Fibroblast of skin of right biceps (primary cell): ENCODE measurements at regions not wholly inside any gene's neighbourhood (a gene's known extent, or its start where the extent isn't known, plus 50 kb on each side); places are given as distances from the start of the nearest gene placed in this dataset.
"Not testable (repeated sequence)": the region's sequence is repeated elsewhere in the genome, so short reads cannot be mapped to it uniquely, and the experiment has no call there.

Experiments used
- DNase-seq: peaks from one replicate; pipeline ENCODE4 v3.0.0-alpha.2; 2013

DNA sequence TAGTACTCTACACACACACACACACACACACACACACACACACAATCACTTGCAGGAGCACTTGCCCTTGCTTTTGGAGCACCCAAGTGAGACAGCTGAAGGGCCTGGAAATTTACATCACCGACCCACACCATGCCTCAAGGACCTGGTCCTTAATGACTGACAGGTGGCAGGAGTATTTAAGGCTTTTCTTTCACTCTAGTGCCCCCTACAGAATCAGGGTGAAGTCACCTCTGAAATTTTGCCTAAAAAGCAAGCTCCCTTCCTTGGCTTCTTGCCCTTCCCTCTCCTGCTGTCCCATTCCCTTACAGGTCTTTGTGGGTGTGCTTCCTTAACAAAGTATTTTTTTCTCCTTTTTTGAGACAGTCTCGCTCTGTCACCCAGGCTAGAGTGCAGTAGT is 353.5 kb upstream of the IRAK1BP1 start:
- no peak for DNase-seq

DNA sequence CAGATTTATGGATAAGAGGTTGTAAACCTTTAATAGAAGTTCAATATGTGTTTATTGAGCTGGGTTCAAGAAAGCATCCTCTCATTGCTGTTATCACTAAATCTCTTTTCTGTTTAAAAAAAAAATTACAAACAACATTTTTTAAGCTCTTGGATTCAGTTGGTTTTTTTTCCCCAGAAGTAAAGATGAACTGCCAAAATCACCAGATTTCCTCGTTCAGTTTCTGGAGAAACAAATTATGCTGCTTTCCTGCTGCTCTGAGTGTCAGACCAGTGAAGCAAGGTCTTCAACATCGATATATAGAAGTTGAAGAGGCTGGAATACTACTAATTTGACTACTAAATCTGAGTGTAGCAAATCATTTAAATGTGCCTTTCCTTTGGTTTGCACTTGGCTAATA is 352.1 kb upstream of the IRAK1BP1 start:
- DNase-seq = no peak

DNA sequence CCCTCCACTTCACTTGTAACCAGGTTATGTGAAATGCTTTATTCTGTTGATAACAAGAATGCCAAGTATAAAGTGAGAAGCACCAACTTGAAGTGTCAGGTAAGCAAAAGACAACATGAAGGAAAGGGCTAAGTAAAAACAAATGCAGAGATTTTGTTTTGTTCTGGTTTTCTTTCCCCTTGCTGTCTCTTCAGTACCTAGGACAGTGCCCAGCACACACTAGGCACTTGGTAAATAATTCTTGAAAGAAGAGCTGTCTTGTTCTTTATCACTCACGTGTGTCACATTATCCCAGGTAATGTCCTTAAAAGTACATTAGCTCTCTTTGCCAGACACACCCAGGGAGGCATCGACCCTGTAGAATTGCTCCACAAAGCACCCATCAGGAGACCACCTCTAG is 350.0 kb upstream of the IRAK1BP1 start:
- no peak for DNase-seq

DNA sequence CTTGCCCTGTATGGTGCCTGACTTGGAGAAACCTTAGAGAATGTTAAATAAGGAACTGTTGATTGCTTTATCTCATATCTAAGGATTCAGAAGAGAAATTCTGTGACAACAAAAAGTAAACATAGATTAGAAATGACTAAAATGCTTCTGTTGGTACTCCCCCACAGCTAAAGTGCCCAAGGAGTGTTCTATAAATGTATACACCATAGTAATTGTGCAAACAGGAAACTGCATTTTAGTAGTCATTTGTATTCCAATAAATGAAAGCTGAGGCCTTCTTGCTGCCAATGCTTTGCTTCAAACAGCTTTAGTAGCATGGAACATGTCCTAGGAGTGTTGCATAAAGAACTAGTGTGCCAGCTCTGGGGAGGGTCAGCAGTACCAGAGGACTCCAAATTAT is 343.7 kb upstream of the IRAK1BP1 start:
- DNase-seq = no peak

DNA sequence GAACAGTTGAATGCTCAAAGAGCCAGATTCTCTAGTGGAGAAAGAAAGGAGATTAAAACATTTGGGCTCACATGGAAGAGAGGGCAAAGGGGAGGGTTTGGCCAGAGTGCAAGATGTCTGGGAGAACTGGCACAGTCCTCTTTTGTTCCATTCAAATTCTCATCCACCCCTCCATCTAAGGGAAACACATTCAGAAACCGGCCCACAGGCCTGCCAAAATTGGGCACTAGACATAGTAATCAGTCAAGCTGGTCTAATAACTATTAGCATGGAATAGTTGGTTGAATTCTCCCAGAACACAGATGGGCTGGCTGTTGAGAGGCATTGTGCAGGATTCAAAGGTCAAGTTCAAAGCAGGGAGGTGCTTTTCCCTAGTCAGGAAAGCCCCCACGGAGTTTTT is 341.4 kb upstream of the IRAK1BP1 start:
- no peak for DNase-seq

DNA sequence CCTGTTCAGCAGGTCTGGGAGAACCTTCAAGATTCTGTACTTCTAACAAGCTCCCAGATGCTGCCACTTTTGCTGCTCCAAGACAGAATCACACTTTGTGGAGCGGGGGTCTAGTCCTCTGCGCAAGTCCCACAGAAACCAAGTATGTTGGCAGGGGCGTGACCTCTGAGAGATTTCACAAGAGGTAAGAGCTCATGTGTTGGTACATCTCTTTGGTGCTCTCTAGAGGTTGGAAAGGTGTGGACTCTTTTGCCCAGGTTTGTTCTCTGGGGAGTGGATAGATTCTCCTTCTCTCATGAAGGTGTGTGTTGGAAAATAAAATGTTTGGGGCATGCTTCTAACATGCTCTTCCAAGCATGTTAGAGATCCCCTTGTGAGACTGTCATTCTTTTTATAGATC is 340.9 kb upstream of the IRAK1BP1 start:
- no peak for DNase-seq

DNA sequence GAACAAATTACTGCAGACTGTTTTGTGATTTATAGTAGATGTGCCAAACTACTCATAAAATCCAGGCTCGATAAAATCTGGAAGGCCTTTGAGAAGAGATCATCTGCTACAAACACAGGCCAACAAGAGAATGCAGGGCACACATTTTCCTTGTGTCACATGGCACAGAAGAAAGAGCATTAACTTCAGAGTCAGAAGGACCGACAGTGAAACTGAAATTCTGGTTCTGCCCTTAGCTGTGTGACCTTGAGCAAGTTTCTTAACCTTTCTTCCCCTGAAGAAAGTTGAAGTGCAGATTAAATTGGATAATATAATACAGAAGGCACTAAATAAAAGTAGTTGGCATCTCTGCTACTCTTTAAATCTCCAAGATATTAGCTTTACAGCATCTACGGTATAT is 338.4 kb upstream of the IRAK1BP1 start:
- DNase-seq = no peak

DNA sequence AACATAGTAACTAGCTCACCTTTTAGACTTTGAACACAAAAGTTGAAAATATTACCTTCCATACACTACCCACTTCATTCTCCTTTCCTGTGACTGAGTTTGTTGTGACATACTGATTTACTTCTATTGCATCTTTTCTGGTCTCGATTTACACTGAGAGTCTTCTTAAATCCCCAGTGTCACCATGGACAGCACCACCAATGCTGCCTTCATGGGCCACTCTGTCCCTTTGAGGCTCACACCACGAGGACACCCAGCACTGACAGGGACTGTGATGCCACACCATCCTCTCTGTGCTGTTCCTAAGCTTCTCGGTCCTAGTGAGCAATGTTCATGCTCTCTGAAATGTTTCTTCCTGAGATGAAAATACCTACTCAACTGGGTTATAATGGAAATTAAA is 337.1 kb upstream of the IRAK1BP1 start:
- DNase-seq = no peak

DNA sequence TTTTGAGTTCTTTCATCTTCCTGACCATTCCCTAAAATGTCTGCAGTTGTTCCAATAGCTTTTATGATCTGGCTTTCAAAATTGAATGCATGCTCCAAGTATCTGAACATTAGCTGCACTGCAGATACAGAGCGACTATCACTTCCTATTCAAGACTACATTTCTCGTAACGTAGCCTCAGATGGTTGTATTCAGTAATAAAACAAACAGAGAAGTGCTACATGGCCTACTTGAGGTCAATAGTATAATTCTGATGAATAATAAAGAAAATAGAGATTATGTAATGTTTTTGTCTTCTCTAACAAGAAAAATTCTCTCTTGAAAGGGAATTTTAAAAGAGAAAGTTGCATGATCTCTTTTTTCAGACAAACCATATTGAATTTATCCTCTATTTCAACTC is 333.9 kb upstream of the IRAK1BP1 start:
- DNase-seq = peak; percentile 9

DNA sequence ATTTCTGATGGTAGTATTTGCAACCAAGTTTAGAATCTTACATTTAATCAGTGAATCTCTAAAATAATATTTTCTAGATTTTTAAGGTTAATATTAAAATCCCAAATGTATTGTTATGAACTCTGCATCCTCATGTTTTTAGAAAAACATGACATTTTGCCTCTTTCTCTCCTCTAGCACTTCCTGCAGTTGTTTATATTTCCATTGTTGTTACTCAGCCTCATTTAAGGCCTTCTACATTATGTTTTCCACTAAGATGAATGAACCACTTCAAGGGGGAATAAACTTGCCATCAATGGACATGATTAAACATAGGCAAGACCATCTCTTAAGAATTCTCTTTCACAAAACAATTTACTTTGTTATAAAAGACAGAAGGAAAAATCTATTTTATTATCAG is 333.5 kb upstream of the IRAK1BP1 start:
- DNase-seq = no peak

DNA sequence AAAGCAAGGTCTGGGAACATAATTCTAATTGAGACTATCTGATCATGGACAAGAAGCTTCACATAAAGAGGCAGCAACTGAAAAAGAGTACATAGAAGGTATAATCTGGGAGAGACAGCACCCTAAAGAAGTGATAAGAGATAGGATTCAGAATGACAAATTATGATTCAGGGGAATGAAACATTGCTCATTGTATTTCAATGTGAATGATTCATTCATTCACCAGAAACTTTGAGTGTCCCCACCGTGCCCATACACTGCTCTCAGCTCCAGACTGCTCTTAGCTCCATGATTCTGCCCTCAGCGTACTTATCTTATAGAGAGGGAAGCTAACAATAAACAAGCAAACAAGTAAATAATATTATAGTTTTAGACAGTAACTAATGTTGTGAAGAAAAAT is 329.3 kb upstream of the IRAK1BP1 start:
- DNase-seq = peak; percentile 52

DNA sequence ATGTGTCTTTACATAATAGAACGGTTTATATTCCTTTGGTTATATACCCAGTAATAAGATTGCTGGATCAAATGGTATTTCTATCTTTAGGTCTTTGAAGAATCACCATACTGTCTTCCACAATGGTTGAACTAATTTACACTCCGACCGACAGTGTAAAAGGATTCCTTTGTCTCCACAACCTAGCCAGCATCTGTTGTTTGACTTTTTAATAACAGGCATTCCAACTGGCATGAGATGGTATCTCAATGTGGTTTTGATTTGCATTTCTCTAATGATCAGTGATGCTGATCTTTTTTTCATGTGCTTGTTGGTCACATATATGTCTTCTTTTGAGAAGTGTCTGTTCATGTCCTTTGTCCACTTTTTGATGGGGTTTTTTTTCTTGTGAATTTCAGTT is 319.7 kb upstream of the IRAK1BP1 start:
- not testable (repeated sequence) for DNase-seq

DNA sequence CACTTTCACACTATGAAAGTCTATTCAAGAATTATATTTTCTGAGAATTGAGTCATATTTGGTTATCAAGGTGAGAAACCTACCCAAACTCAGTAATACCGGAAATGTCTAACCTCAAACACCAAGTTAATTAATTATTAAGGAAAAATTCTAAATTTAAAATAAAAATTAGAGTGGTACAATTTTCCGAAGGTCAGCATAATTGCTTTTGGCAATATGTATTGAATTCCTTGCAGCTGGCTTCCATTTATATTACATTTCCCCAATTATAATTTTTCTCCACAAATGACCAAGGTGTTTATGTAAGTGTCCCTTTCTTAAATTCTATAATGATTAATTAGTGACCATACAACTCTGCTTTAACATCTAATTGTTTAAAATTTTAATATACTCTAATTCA is 316.0 kb upstream of the IRAK1BP1 start:
- no peak for DNase-seq

DNA sequence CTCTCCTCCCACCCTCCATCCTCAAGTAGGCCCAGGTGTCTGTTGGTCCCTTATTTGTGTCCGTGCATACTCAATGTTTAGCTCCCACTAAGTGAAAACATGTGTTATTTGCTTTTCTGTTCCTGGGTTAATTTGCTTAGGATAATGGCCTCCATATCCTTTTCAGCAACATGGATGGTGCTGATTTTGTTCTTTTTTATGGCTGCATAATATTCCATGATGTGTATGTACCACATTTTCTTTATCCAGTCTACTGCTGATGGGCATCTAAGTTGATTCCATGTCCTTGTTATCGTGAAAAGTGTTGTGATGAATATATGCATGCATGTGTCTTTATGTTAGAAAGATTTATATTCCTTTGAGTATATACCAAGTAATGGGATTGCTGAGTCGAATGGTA is 314.9 kb upstream of the IRAK1BP1 start:
- no peak for DNase-seq

DNA sequence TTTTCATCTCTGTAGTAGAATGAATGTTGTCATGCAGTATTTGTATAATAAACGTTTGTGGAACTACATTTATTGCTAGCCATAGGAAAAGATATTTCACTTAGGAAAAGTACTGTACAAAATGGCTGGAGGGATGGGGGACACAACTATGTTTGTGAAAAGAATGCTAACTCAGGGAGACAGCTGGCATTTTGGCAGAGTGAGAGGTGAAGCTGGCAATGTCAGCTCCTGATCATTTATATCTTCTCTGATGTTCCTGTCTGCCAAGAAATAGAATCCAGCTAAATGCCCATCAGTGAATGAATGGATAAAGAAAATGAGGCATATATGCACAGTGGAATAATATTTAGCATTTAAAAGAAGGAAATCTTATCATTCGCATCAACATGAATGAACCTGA is 313.0 kb upstream of the IRAK1BP1 start:
- no peak for DNase-seq

DNA sequence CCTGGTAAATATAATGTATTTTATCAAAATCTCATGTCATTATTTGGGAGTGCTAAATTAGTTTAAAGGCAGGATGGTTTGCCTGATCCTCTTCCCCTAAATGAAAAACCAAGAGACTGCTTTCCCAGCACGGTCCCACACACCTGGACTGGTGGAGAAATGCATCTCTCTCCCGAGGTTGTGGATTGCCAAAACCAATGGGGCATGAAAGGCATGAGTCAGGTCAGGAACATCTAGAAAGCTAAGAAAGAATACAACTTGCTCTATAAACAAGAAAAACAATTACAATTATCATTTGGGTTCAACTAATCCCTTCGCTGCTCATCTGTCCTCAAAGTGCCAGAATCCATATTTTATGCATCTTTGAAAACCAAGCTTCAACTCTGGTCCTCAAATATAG is 308.3 kb upstream of the IRAK1BP1 start:
- DNase-seq = no peak

DNA sequence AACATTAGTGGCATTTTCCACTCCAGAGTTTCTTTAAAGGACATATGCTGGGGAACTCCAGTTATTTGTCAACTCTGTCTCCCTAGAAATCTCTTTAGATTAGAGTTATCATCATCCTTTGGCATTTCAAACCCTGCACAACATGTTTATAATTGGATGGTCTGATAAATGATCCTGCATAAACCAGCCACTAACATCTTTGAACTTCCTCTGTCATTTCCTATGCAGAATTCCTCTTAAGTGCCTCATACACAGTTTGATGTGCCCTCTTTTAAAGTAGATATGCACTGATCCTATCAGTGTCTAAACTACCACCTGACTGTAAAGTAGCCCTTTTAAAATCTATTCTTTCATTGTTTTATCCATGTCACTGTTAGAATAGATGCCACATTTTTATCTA is 306.3 kb upstream of the IRAK1BP1 start:
- peak; percentile 28 for DNase-seq

DNA sequence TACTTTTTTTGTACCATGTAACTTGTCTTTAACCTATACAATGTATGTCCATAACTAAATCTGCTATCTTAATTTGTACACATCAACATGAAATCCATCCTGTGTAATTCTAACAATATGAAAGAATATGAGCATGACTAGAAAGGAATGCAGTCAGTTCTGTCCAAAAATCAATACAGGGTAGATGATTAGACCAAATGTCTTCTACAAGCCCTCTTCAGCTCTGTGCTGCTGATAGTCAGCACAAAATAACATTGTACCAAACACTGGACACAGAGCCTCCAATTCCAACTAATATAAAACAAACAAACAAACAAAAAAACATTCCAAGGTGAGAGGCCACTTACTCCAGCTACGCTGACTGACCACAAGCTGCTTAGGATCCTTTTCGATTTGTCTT is 301.4 kb upstream of the IRAK1BP1 start:
- DNase-seq = no peak

DNA sequence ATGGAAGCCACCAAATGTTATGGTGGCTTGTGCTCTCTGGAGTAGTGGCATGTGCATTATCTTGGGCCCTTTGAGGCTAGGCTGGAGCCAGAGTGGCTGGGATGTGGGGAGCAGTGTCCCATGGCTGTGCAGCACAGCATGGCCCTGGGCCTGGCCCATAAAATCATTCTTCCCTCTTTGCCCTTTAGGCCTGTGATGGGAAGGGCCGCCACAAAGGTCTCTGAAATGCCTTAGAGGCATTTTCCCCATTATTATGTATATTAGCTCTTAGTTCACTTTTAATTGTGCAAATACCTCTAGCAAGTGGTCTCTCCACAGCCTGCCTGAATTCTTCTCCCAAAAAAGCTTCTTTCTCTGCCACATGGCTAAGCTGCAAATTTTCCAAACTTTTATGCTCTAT is 297.3 kb upstream of the IRAK1BP1 start:
- no peak for DNase-seq

DNA sequence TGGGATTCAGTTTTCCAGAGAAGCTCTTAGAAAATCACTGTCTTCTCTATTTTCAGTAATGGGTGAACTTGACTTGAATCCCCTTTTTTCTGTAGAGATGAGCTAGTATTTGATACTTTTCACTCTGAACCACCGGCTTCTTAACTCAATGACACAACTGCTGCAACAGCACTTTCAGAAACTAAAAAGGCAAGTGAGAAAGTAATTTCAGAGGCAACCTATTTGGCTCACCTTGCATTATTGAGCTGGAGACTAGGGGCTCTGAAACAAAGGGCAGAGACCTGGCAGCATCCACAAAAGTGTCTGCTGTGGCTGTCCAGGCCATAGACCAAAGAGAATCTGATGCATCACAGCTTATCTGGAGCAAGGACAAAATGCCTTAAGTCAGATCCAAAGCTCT is 289.8 kb upstream of the IRAK1BP1 start:
- no peak for DNase-seq

DNA sequence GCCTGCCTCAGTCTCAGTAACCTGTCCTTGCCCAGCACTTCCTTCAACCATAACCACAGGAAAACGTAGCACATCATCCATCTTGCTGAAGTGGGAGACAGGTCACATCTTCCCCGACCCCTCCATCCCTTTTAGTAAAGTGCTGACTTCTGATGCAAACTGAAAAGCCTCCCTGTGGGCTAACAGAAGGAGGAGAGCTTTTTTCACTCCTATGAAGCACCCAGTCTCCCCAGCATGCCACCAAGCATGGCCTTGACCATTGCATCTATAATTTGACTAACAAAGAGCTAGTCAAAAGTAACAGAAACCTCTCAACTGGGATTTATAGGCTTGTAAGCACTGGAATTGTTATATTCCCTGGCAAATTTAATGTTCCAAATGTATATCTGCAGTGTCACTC is 288.9 kb upstream of the IRAK1BP1 start:
- DNase-seq = no peak

DNA sequence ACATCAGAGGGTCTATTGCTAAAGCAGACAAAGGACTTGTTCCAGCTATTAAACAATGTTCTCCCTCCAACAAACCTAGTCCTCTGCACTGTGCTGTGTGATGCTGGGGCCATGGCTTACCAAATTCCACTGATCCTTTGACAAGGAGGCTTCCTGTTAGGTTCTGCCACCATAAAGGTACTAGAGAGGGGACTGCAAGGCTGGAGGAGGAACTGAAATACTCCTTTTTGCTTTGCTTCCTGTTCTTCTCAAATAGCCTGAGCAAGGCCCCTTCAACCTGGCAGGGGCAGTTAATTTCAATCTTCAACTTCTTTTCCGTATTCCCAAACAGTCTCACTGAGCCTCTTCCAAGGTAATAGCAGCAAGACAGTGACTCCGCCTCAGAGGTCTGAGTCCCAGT is 286.4 kb upstream of the IRAK1BP1 start:
- no peak for DNase-seq

DNA sequence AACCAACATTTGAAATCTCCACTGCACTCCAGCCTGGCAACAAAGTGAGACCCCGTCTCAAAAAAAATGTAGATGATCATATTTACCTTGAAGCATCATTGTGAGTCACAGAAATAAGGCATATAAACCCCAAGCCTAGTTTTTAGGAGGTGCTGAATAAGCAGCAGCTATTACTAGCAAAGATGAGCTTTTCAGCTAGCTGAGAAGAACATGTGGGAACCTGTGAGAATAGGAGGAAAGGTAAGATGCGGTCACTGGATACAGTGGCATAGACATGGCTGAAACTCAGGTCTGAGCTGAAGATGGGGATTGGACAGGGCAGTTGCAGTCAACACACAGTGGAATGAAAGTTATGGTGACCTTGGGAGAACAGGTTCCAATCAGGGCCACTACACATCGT is 284.3 kb upstream of the IRAK1BP1 start:
- no peak for DNase-seq

DNA sequence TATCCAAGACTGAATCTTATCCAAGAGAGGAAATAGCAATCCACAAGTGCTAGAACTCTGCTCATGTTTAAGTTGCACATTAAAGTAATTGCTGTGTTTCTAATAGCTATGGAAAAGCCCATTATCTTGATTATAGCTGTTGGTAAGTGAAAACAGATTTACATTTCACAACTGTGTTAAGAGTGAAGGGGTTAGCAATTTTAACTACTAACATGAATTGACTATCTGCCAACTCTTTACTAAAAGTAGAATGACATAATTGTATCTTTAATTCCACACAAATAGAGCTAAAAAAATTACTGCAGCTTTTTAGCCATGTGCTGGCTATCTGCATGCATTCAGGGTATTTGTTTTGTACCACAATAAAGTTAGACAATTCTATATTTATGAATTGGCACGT is 277.9 kb upstream of the IRAK1BP1 start:
- DNase-seq = peak; percentile 48

DNA sequence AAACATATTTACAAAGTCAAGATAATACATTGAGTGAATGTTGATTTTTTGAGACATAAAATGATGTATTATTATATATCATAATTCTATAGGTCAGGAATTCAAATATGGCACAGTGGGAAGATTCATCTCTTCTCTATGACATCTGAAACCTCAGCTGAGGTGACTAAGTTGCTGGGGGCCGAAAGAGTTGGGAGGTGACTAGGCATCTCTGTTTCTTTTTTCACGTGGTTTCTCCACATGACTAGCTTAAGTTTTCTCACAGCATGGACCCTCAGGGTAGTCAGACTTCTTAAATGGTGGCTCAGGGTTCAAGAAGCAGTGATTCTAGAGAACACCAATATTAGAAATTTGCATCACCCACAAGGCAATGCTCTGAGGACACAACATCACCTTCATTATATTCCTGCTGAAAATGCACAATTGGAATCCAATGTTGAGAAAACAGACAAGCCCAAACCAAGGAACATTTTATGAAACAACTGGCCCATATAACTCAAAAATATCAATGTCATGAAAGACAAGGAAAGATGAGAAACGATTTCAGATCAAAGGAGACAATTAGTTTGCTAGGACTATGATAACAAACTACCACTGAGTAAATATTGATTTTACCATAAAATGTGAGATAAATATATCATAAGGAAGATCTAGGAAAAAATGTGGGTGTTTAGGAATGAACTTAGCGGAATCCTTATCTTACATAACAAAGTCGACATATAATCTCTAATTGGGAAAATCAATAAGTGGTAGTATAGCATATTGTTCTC is 273.3 kb upstream of the IRAK1BP1 start:
- peak; percentile 53 for DNase-seq

DNA sequence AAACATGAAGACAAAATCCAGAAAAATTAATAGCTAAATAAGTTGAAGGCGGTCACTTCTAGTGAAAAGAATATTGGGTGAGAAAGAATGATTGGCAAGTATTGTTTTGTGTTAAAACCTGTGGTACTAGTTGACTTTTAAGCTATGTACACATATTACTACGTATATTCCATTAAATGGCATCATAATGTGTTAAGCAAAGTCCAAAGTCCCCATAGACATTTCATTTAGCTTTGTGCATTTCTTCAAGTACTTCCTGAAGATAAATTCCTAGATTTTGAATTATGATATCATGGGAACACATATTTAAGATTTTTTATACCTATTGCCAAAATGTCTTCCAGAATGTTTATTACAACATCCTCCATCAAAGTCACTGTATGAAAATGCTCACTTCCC is 272.7 kb upstream of the IRAK1BP1 start:
- peak; percentile 39 for DNase-seq
